Peyer's patch (tissue), 4 donors: ENCODE measurements at regions not wholly inside any gene's neighbourhood (a gene's known extent, or its start where the extent isn't known, plus 50 kb on each side); places are given as distances from the start of the nearest gene placed in this dataset.

ENCODE experiments used
- CTCF ChIP-seq, 6 experiments: fragments of 450-650 bp in 4 of 6; fragments of 200-600 bp in 2 of 6; sonication (generic) in 1 of 6; IDR thresholded peaks; one replicate each; pipeline ENCODE4 v1.5.1; 2017 to 2019; ENCODE audit warnings: antibody characterized with exemption in 6 of 6, mild to moderate bottlenecking in 3 of 6, moderate library complexity in 1 of 6
- POLR2A ChIP-seq, 2 donors: fragments of 450-650 bp; IDR thresholded peaks; one replicate each; pipeline ENCODE4 v1.5.1; 2017; ENCODE audit warnings: antibody characterized with exemption in 2 of 2, mild to moderate bottlenecking in 2 of 2, moderate library complexity in 2 of 2

GRCh38 chr5:42020788-42021530 is 95.9 kb downstream of the FBXO4 start:
- TF ChIP-seq CTCF (IDR thresholded peaks at IDR 0.05) (no peak), POLR2A (IDR thresholded peaks at IDR 0.05) (no peak)
